ENCODE measurements at regions not wholly inside any gene's neighbourhood (a gene's known extent, or its start where the extent isn't known, plus 50 kb on each side); places are given as distances from the start of the nearest gene placed in this dataset.
"Not testable (repeated sequence)": the region's sequence is repeated elsewhere in the genome, so short reads cannot be mapped to it uniquely, and the experiment has no call there.

GRCh38 chr6:97677626-97678025 is 394.6 kb upstream of the MMS22L start:
- no peak for DNase-seq (ENCODE audit: low read depth)

- peak; percentile 3 for DNase-seq (ENCODE audit: low read depth)
Observed at GRCh38 chr6:97687916-97688315, 404.9 kb upstream of the MMS22L start.

DNA sequence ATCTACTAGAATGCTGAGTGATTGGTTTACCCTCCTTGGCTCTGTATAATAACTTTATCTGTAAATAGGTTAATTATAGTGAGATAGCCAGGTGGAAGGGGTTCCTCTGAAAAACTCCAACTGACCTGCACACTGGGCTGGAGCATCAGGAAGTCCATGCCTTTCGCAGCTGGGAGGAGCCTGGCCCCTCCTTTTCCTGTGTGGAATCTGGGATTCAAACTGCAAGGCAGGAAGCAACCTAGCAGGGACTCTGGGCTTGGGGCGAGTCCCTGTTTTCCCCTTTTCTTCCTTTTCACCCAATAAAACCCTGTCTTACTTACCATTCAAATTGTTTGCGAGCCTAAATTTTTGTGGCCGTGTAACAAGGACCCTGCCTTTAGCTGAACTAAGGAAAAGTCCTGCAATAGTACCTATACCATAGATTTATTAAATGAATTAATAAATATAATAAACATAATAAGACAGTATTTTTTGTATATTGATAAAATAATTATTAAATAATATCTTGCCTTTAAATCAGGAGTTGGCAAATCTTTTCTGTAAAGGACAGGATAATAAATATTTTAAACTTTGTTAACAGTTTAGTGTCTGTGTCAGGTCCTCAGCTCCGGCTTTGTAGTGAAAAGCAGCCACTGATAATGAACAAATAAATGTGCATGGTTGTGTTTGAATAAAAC is 406.2 kb upstream of the MMS22L start:
- DNase-seq (ENCODE audit: low read depth), result no peak

DNA sequence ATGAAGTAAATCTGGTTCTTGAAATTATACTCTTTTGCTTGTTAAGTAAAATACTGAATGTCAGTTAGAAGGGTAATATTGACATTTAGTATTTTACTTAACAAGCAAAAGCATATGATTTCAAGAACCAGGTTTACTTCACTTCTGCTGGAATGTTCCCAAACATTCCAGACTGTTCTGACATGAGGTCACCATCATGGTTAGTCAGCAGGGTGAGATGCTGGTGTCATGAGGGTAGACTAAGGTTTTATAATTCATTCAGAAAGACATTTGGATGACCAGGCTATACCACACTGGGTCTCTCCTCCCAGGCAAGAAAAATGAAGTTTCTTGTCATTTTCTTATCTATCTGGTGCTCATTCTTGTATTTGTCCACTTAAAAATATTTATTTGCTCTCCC is 414.4 kb upstream of the MMS22L start:
- peak; percentile 84 for DNase-seq (ENCODE audit: low read depth)

GRCh38 chr6:97701801-97702200 is 418.8 kb upstream of the MMS22L start:
- DNase-seq (ENCODE audit: low read depth), result no peak

DNA sequence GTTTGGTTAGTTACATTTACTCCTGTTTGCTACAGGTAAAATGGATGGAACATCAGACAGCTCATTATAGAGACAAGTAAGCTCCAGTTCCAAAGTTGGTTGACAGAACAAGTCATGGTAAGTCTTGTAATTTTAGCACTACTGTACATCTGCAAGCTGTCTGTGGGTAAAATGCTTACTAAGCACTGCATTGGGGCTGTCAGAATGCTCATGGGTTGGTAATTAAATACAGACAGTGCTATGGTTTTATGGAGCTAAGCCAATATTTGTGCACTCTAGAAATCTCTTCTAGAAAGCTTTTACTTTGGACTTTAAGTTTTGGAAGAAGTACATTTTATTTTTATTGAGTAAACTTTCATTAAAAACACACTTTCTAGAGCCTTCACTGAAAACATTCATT is 419.2 kb upstream of the MMS22L start:
- DNase-seq (ENCODE audit: low read depth), result no peak

DNA sequence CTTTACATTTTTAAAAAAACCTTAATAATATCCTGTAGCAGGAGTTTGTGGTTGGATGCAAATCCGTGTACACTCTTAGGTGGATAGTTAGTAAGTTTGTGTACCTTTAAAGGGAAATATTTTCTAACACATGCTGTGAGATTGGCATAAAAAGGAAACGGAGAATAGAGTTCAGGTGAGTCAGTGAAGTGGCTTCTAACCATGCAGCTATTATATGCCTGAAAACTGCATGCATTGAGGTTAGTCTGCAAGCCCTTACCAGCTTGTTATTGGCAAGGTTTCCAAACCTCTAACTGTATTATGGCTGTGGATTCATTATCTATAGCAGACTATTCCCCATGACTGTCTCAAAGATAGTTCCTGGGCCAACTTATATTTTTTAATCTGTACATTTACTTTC is 420.6 kb upstream of the MMS22L start:
- no peak for DNase-seq (ENCODE audit: low read depth)

GRCh38 chr6:97705568-97705967 is 422.6 kb upstream of the MMS22L start:
- DNase-seq (ENCODE audit: low read depth), result peak; percentile 14

DNA sequence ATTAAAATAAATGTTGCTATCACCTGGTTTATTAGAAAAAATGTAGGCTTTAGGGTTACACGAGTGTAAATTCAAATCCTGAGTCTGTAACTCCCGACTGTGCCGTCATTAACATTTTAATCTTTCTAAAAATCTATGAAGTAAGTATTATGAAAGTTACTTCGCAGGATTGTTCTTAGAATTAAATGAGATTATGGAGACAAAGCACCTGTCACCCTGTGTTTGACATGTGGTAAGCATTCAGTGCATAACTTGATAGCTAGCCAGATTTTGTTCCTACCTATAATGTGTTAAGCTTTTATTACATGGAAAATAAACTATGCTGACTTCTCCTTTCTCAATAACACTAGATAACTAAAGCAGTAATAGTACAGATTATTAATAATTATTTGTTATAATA is 429.7 kb upstream of the MMS22L start:
- DNase-seq (ENCODE audit: low read depth), result no peak

DNA sequence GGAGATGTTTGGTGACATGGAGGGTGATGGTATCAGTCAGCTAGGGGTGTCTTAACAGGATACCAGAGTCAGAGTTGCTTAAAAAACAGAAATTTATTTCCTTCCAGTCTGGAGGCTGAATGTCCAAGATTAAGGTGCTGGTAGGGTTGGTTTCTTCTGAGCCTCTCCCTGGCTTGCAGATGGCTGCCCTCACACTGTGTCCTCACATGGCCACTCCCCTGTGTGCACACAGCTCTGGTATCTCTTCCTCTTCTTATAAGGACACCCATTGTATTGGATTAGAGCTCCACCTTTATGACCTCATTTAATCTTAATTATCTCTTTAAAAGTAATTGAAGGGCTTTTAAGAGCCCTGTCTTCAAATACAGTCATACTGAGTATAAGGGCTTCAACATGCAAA is 431.8 kb upstream of the MMS22L start:
- no peak for DNase-seq (ENCODE audit: low read depth)

GRCh38 chr6:97717086-97717485 is 434.1 kb upstream of the MMS22L start:
- DNase-seq (ENCODE audit: low read depth), result no peak

- DNase-seq (ENCODE audit: low read depth), result no peak
Observed at GRCh38 chr6:97726378-97726777, 443.4 kb upstream of the MMS22L start.

- no peak for DNase-seq (ENCODE audit: low read depth)
Observed at GRCh38 chr6:97732045-97732444, 449.0 kb upstream of the MMS22L start.

- no peak for DNase-seq (ENCODE audit: low read depth)
Observed at GRCh38 chr6:97757575-97757974, 474.6 kb upstream of the MMS22L start.

DNA sequence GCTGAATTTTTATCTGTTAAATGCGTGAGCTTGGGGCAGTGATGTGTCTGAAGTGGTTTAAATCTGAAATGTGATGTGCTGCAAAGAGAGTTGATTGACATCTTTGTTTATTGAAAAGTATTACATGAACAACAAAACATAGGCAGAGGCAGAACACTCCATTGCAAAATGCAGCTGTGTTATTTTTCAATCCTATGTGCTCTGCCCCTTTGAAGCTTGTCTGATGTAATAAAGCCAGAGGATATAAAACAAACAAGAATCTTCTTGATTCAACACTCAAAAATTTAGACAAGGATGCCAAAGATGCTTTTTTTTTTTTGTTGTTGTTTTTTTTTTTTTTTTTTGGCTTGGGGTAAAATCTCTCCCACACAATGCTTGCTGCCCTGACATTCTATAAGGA is 482.4 kb upstream of the MMS22L start:
- peak; percentile 55 for DNase-seq (ENCODE audit: low read depth)

DNA sequence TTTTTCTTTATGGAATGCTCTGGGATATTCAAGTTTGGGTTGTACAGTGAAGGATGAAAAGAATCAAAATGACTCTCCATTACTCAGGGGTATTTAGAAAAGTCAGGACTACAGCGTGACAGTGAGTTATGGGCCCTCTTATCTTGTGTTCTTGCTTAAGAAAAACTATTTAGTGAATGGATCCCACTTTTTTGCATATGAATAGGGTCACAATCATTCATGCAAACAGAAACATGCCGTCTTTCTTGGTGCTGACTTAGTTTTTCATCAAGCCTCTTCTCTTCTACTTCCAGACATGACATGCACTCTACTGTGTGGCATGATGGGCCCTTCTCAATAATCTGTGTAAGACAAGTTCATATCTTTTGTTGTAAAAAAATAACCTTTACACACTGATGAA is 488.4 kb upstream of the MMS22L start:
- DNase-seq (ENCODE audit: low read depth), result no peak

- no peak for DNase-seq (ENCODE audit: low read depth)
Observed at GRCh38 chr6:97775012-97775411, 492.0 kb upstream of the MMS22L start.

DNA sequence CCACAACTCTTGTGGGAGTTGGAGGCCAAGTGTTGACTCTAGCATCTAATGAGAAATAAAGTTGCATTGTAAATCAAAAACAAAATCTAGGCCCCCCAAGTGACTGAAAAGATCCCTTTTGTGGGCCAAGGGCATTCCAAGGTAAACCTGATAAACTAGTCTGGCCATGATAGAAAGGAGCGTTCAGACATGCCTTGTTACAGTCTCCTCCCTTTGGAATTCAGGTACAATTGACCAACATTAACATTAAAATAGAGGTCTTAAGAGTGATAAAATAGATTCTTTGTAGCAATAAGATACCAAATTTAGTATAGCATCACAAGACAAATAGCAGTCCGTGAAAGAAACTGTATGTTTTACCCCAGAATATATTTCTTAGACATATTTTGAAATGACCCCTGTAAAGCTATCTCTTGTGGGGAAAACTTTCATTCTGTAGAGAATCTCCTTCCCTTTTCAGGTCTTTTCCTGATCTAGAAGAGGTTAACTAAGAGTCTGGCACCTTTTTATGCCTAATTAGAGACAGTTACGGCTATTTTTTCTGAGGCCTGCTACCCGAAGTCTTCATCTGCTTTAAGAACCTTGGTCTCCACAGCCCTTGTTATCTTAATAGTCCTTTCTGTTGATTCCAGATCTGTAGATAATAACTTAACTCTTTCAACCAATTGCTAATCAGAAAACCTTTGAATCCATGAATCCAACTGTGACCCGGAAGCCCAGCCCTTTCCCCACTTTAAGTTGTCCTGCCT is 495.4 kb upstream of the MMS22L start:
- no peak for DNase-seq (ENCODE audit: low read depth)

DNA sequence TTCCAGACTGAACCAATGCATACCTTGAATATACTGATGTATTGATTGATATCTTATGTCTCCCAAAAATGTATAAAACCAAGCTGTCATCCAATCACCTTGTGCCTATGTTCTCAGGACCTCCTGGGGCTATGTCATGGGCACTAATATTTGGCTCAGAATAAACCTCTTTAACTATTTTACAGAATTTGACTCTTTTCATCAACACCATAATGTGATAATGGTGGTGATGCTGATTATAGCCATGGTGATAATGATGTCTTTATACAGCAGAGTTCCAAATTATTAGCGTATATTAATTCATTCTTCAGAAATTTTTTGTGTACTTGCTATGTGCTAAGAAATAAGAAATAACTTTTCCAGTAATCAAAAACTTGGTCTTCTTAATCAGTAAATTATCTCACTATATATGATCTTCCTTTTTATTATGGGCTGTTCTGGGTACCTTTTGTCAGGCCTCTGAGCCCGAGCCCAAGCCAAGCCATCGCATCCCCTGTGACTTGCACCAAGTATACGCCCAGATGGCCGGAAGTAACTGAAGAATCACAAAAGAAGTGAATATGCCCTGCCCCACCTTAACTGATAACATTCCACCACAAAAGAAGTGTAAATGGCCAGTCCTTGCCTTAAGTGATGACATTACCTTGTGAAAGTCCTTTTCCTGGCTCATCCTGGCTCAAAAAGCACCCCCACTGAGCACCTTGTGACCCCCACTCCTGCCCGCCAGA is 496.2 kb upstream of the MMS22L start:
- DNase-seq (ENCODE audit: low read depth), result not testable (repeated sequence)

DNA sequence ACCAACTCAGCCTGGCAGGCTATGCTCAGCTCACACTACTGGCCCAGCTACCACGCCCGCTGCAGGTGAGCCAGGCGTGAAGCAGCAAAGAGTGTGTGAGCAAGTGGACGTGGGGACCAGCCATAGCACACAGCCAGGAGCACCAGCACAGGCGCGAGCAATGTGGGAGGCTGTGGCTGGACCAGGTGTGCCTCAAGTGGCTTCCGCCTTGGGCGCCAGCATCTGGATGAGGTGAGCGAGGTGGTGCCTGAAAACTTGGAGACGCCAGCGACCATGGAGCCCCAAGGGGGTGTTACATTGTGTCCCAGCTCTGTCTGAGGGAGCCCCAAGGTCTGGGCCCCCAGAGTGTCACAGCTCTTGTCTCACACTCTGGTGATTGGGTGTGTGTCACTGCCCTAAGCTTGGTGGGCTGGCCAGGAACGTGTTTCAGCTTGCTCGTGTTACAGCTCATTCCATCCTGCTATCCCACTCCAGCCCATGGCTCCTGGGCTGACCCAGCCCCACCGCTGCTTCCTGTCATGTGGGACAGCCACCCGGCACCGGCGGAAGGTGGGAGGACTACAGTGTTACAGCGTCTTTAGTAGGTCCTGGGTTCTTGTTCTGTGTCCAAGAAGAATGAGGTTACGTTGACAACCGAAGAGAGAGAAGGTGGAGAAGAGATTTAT is 508.0 kb upstream of the MMS22L start:
- no peak for DNase-seq (ENCODE audit: low read depth)

DNA sequence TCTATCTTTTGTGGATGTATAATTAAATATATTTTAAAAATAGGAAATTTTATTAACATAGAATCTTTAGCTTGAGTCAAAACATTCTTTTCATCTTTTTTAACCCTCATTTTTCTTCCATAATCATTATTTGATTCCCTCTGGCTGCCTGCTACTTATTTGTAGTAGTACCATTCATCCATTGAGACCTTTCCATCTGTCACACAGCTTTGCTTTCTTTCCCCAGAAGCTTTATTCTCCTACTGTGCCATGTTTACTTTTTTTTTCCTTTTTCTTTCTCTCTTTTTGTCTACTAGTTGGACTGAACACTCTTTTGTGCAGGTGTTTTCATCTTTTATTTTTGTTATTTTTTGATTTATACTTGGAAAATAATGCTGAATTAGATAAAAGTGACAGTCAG is 522.6 kb upstream of the MMS22L start:
- DNase-seq (ENCODE audit: low read depth), result no peak

GRCh38 chr6:97812940-97813339 is 529.9 kb upstream of the MMS22L start:
- DNase-seq (ENCODE audit: low read depth), result no peak

All from iris pigment epithelial cell (primary cell).